T-helper 9 cell (primary cell): ENCODE measurements at regions not wholly inside any gene's neighbourhood (a gene's known extent, or its start where the extent isn't known, plus 50 kb on each side); places are given as distances from the start of the nearest gene placed in this dataset.

ENCODE experiments used
- DNase-seq: peaks from one replicate; pipeline ENCODE4 v3.0.0-alpha.2; 2020

DNA sequence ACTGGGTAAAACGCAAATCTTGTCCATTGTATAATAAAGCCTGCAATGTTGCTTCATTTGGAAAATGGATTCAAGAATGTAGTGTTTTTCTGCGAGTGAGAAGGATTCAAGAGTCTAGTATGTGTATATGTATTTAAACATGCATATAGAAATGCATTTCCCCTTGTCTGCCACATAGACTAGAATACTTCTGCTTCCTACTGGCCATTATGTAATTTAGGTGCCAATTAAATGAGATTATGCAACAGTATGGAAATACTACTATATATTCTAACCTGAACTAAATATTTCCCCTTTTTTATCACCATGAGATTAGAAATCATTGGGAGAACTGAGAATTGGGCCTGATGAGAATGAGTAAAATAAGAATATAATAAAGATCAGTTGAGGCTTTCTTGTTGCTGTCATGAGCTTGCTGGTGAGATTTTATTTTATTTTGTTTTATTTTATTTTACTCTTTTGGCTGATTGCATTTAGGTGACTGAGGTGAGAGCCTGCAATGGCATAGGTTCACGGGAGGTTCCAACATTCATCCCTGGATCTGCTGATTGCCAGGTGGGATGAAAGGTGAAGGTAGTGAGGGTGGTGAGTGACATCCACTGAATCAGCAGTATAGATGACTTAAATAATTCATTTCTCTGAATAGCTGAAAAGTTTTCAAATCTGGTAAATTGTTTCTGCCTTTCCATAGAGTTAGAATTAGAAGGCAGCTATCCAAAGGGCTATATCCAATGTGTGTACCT lies 95.6 kb upstream of the SLC4A4 start:
- DNase-seq, result no peak

DNA sequence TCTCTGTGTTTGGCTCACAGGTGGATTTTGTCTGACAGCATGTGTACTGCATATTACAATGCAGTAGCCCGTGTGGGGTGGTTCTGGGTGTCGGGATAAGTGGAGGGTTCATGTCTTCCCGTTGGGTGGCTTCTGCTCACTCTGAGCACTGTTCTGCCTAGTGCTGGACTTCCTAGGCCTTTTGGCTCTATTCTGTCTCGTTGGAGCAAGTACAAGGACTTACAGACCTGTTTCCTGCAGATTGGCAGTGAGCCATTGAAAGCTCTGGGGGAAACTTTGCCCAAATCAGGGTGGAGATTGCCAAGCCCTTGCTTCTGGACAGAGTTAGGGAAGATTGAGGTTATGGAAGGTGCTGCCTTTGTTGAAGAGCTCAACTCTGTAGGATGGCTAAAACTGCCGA lies 91.1 kb upstream of the SLC4A4 start:
- DNase-seq, result no peak

DNA sequence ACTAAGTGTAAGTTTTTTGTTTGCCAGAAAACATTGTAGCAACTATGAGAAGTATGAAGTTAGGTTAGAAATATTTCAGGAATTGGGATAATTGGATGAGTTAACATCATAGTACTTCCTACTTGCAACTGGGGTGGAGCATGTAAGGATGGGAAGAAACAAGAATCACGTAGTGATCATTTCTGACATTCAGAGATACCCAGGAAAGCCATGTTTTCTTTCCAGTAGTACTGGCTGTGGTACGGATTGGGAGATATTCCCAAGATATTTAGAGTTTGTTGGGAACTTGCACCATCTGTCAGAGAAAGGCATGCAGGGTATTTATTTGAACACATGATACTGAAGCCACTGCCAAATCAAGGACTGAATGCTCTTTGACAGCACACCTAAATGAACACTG lies 87.6 kb upstream of the SLC4A4 start:
- DNase-seq, result no peak

DNA sequence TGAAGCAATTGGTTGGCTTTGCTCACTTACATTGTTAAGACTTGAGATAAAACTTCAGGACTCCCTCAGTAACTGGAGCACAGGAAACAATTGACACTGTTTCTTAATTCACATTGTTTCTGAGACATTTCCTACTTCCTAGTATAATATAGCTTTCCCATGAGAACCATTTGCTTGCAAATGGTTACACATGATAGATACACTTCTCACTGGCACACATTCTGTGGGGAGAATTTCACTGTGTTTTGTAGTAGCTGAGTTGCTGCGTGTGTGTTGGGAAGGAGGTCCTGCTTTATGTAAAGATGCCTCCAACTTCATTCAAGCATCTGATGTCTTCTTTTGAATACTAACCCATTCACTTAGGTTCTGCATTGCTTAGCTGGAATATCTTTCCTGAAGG lies 85.3 kb upstream of the SLC4A4 start:
- DNase-seq, result no peak

DNA sequence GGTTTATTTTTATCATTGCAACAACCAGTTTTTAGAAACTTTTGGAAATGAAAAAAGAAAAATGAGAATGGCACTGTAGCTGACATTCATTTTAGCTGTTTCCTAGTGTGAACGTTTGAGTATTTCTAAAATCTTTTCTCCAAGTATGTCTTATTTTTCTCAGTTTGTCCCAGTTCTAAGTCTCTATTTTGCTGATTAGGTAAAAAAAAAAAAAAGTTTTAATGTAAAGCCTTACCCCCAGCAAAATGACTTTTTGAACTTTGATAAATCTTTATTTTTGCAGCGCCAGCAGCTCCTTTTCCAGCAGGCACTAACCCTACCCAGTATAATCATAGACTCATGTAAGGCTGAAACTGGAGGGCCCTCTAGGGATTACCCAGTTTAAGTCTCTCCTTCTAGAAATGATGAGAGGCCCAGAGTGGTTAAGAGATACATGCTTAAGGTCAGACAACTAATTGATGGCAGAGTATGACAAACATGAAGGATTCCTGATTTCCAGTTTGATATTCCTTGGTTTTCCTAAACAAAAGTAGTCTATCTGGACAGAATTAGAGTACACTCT lies 84.3 kb upstream of the SLC4A4 start:
- no peak for DNase-seq

DNA sequence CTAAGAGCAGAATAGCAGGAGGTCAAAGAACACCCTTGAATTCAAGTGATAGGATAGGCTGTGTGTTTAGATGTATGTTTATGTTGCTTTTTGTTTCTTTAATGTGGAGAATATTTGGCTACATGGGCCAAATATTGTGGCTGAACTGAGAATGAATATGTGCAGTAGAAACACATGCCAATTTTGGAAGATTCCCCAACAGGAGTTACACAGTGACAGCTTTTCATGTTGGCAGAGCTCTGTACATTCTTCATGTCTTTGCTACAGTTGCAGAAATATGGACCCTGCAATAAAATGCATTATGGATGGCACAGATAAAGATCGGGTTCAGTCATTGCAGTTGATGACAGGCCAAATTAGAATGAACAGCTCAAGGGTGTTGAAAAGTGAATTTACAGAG lies 82.8 kb upstream of the SLC4A4 start:
- DNase-seq, result no peak

DNA sequence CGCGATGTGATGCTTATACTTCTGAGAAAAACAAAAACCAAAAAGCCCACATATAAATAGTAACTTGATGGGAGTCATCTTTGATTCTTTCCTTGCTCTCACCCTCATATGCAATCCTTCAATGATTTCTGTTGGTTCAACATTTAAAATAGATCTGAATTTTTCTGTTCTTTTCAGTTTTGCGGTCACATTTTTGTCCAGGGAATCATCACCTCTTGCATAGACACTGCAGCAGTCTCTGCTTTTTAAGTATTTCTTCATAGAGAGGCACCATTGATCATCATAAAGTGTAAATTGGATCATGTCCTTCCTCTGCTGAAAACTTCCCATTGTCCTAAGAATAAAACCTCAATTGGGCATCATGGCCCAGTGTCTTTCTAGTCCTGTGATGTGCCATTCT lies 81.1 kb upstream of the SLC4A4 start:
- DNase-seq, result no peak

DNA sequence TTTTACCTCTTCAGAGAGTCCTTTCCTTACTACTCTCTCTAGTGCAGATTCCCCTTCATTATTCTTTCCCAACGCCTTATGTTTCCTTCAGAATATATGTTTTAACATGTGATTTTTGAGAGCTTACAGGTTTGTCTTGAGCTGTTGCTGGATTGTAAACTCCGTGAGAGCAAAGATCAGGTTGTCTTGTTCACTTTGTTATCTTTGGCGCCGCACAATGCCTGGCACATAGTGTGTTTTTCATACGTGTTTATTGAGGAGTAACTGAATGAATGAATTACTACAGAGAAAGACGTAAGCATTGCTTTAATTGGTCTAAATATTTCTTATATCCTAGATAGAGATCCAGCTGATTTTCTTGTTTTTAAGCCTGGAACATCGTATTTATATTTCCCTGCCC lies 80.5 kb upstream of the SLC4A4 start:
- DNase-seq, result no peak

DNA sequence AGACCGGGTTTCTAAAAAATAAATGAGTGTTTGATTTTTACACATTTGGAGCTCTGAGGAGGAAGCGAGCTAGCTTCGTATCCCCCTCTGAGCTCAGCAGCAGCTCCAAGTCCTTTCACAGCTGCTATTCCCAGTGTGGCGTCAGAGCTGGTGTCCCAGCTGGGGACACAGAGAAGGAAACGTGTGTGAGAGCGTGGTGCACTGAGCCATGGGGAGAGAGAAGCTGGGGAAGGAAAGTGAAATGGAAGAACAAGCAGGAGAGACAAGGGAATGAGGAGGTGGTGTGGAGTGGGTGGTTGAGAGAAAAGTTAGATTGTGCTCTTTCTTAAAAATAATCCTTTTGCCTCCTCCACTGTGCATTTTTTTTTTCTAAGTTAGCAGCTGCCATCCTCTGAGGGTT lies 79.5 kb upstream of the SLC4A4 start:
- DNase-seq, result no peak

DNA sequence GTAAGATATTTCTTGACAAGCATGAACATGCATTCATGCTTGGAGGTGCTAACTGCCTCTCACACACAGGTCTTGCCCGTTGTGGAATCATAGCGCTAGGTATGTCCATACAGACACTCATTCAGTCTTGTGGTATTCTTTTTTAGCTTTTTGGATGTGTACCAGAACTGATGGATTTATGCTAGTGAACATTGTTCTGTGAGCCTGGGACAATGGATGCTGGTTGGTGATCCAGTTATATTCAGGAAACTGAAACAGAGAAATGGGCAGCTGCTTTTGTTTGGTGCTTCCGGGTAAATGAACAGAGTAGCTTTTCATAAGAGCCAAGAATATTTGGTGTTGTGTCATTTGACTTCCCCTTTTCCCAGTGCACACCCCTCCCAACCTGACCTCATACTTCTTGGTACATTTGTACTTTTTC lies 78.9 kb upstream of the SLC4A4 start:
- DNase-seq, result no peak

DNA sequence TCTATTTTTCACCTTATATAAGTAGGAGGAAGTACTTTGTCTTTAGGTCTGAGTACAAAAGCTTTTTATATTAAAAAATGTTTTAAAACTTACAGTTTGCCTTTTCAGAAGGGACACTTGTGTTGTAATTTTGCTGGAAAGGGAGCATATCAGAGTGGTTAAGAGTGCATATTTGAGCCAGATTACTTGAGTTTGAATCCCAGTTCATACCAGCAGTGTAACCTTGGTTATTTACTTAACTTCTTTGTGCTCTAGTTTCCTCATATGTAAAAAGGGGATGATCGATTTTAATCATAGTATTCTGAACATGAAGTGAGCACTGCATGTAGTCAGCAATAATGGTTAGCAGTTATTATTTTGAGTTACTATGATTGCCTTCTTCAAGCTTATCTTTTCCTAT lies 78.3 kb upstream of the SLC4A4 start:
- DNase-seq, result no peak

DNA sequence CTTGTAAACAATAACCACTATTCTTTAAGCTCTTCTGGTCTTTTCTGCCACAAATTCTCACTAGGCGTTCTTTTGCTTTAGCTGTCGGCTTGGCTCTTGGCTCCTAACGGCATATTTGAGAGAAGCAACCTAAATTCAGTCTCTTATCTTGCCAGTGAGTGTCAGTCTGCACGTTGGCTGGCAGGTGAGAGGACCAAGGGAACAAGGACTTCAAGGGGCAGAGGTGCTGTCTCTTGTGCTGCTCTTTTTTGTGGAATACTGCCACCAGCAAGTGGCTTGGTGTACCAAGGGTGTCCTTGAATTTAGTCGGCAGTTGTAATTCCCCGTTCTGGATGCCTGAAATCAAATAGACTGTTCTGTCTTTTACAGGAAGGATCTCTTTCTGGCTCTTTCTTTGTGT lies 77.8 kb upstream of the SLC4A4 start:
- DNase-seq, result no peak

DNA sequence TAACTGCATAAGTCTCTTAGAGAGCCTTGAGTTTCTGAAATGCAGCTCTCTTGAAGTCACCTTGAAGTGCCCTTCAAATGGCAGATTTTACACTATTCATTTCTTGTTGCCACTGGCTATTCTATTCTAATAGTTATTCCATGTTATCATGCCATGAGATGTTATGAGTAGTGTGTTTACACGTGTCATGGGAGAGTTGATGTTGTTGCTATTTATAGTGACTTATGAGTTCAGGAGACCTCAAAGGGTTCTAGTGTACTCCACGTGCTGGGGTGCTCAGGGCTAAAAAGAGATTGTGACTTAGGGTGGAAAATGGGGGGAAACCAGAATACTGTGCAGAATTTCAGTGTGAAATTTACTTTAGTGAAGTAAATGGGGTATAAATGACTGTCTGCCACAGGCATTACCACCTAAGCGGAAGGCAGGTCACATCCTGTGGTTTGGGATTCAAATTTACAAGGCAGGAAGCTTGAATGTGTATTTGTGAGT lies 77.1 kb upstream of the SLC4A4 start:
- no peak for DNase-seq

DNA sequence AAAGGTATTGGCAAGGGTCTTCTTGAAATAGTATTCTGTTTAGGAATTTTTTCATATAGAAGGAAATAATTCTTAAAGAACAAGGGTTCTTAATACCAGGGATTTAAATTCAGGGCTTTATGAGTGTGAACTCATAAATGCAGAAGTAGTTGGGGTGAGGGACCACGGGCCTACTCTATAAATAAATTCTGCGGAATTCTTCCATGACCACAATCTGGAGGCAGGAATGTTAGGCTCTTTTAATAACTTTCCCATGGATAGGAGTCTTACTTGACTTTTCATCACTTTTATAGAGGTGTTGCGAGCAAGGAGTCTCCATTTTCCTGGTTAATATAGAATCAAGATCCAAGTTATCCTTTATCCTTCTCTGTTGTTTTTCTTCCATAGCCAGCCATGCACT lies 76.7 kb upstream of the SLC4A4 start:
- DNase-seq, result no peak

DNA sequence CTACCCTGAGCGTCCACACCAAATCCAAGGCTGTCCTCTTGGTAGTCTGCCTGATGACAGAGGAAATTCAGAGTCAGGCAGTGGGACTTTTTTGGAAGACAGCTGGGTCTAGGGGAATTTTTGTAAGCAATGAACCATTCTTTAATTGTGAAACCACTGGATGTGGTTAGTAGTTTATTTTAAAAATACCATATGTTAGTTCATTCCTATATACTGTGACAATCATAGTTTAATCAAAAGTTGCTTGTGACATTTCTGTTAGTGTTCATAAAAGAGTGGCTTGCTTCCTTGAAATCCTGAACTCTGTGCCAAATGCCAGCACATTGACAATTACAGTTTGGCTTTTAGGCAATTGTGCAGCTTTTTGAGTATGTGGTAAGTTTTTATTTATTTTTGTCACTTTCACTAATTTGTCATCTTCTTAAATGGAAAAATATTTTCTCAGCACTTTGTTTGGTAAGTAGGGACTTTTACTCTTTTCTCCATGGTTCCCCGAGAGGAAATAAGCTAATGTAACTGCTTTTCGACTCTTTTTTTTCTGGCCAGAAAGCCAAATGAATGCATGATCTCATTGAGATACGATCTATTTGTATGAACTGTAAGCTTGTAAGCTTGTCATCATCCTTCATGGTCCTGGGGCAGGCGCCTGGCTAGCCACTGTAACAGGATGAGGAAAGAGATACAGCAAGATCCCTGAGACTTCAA lies 72.6 kb upstream of the SLC4A4 start:
- DNase-seq, result no peak

DNA sequence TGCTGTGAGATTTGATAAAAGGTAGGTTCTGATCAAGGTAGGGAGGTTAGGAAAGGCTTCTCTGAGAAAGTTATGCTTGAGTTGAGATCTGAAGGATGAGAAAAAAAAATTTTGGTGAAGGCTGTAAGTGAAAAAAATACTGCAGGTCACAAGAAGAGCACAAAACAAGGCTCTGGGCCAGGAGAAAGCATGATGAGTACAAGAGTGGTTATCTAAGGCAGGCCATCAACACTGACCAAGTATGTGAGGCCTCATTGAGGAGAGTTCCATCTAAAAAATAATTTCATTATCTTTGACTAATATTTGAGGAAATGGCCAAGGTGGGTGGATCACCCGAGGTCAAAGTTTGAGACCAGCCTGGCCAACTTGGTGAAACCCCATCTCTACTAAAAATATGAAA lies 71.6 kb upstream of the SLC4A4 start:
- no peak for DNase-seq

DNA sequence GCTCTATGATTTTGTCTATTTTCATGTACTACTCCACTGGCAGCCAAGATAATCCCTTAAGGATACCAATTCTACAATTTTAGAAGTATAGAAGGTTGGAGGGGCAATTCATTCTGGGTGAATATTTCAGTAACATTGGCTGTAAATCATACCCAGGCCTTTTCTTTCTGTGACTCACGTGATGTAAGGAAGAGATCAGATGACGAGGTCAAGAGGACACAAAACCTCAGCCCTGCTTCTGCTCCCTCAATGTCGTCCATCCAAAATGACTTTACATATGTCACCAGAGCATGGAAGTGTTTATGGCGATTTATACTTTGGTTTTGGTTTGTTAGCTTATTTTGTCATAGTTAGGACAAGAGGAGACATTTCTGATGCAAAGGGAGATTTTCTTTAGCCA lies 70.7 kb upstream of the SLC4A4 start:
- no peak for DNase-seq

DNA sequence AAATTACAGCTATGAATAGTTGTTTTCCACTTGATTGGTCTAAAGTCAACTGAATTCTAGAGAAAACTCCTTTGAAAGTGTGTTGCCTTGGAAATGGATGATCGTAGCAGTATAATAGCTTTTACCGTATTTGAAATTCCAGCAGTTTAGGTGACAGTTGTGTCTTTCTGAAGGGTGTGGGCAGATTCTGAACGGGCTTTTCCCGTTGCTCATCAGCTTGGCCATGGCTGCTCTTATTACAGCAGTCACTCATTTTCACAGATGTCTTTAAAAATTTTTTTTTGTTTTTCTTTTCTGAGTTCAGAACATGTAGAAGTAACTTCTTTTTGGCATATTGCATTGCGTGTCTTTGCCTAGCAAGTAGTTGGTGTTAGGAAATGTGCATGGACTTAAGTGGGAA lies 69.6 kb upstream of the SLC4A4 start:
- DNase-seq, result no peak

DNA sequence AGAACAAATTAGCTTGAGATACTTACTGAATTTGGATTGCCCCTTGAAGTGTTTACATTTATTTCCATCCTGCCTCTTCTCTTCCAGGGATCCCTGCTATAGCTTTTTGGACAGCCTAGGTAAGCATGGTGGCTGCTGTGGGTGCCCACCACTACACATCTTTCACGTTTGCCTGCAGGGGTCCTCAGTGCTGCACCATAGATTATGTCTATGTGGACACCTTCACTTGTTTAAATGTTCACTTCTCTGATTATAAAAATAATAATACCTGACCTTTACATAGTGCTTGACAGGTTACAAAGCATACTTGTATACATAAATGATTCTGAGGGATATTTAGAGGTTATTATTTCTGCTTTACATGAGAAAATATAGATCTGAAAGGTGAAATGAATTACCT lies 67.9 kb upstream of the SLC4A4 start:
- DNase-seq, result peak; percentile 7

DNA sequence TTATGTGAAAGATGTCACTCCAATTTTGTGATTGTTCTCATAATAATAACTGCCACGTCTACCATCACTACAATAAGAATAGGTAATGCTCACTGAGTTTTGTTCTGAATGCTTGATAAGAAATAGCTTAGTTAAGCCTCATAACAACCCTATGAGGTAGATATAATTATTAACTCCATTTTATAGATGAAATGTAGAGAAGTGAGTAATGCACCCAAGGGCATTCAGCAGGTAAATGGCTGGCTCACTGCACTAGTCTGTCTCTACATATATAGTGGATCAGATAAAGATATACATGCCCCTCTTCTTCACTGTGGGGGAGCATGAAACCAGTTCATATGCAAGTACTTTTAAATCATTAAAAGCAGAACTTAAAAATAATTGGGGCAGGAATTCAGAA lies 65.8 kb upstream of the SLC4A4 start:
- no peak for DNase-seq

DNA sequence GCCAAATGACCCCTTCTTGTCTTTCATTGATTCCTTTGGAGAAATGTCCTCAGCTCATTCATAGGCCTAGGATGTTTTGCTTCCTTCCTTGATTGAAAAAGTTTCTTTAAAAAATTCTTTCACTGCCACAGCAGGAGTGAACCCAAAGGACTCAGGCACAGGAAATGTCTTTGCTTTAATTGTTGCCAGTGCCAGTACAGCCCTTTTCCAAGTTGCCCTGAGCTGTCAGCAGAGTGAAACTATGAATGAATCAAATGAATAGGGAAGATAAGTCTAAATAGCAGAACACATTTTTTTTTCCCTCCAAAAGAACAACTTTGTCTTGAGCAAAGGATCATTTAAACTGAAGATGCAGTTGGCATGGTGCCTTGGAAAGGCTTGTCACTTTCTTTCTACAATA lies 63.8 kb upstream of the SLC4A4 start:
- no peak for DNase-seq

DNA sequence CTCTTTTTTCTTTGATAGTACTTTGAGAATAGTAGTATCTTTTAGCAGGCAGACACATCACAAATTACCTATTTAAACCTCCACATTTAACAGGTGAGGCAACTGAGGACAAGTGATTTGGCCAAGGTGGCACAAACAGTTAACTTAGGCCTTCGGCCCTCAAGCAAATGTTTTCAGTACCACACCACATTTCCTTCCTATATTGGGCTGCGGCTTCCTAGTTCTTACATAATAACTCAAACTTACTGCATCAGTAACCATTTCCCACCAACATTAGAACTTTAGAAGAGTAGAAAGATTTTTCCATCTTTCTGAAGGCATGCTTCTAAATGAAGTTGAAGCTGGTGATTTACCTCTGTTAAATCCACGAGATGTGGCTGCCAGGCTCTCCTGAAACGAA lies 63.2 kb upstream of the SLC4A4 start:
- no peak for DNase-seq

DNA sequence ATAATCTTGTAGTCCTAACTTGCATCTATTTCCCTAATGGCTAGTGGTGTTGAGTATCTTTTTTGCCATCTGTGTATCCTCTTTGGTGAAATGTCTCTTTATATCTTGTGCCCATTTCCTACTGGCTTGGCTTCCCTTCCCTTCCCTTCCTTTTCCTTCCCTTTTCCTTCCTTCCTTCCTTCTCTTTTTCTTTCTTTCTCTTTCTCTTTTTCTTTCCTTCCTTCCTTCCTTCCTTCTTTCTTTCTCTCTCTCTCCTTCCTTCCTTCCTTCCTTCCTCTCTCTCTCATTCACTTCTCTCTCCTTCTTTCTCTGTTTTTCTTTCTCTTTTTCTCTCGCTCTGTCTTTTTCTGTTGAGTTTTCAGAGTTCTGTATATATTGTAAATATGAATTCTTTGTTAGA lies 61.5 kb upstream of the SLC4A4 start:
- no peak for DNase-seq

DNA sequence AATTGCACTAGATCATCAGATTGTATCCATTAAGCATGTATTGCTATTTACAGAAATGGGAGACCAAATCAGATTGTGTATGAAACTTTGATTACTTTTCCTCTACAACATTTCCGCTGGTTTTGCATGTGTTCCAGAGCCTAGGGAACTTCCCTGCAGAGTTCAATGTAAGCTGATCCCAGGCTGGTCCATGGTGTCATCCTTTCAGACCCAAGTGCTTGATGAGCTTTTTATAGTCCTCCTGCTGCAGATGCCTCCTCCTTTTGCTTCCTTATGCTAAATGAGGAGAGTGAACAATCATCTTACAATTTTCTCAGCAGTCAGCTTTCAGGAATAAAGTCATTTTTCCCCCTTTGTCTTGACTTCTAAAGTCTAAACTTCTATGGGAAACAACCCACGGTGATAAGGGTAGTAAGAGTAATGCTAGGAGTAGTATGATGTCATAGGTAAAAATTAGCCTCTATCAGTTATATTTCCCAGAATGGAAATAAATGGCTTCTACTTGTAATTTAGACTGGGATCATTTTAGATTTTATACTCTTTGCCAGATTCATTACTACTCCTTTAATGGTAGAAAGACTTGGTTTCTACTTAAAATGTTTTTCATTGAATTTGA lies 55.1 kb upstream of the SLC4A4 start:
- no peak for DNase-seq
